Panc1 (cell line): ENCODE measurements at regions not wholly inside any gene's neighbourhood (a gene's known extent, or its start where the extent isn't known, plus 50 kb on each side); places are given as distances from the start of the nearest gene placed in this dataset.

Experiments used
- ATAC-seq: fragments of 200-7000 bp; cut with Tn5 transposase; 2 replicates; pipeline ENCODE4 v1.9.1; 2020; ENCODE audit warnings: mild to moderate bottlenecking, moderate library complexity
- BruUV-seq: library from RNA; stranded (reverse); fragments of 400-500 nt; replicated peaks from 2 replicates; lab custom pipeline; 2021; lab: Mats Ljungman, UMichigan
- CTCF ChIA-PET: fragments of 300-600 bp; sonication (Branson Sonifier 250); formaldehyde crosslinking; loops from one replicate; lab custom pipeline; 2022; ENCODE audit warnings: antibody characterized with exemption; lab: Charles Lee
- POLR2A ChIA-PET: fragments of 300-600 bp; sonication (Branson Sonifier 250); formaldehyde crosslinking; loops from one replicate; lab custom pipeline; 2022; ENCODE audit warnings: antibody characterized with exemption; lab: Charles Lee
- DNase-seq: peaks from one replicate; pipeline ENCODE4 v3.0.0-alpha.2; 2010; ENCODE audit warnings: low read depth, low spot score
- H3K27ac ChIP-seq: 2 replicates; pipeline ENCODE4 v1.5.1; 2011; ENCODE audit warnings: mild to moderate bottlenecking, low read length, inconsistent platforms
- H3K27me3 ChIP-seq: fragments of 200-500 bp; sonication (Bioruptor generic); 2 replicates; pipeline ENCODE4 v1.6.0; 2014; ENCODE audit warnings: low read length, inconsistent platforms; ENCODE audit not compliant: control insufficient read depth, insufficient read depth
- H3K36me3 ChIP-seq: fragments of 200-500 bp; sonication (Bioruptor generic); 2 replicates; pipeline ENCODE4 v1.5.1; 2014; ENCODE audit warnings: inconsistent platforms, mild to moderate bottlenecking, low read length, moderate library complexity; ENCODE audit not compliant: control insufficient read depth, insufficient read depth
- H3K4me1 ChIP-seq: 2 replicates; pipeline ENCODE4 v1.5.1; 2011; ENCODE audit warnings: inconsistent platforms, mild to moderate bottlenecking, low read length, moderate library complexity; ENCODE audit not compliant: control insufficient read depth, insufficient read depth
- H3K4me3 ChIP-seq, 2 experiments: 2 replicates each; pipeline ENCODE4 v1.5.1; 2011 to 2012; ENCODE audit warnings: low read depth in 2 of 2, low read length in 2 of 2, mild to moderate bottlenecking in 2 of 2, inconsistent platforms in 1 of 2, moderate library complexity in 1 of 2
- H3K9me3 ChIP-seq: fragments of 200-500 bp; sonication (Bioruptor generic); 2 replicates; pipeline ENCODE4 v1.5.1; 2014; ENCODE audit warnings: low read depth, mild to moderate bottlenecking, inconsistent platforms, low read length, moderate library complexity; ENCODE audit not compliant: control insufficient read depth, insufficient read depth
- CTCF ChIP-seq: fragments of 450-650 bp; IDR thresholded peaks from 2 replicates; pipeline ENCODE4 v1.5.1; 2017; ENCODE audit warnings: mild to moderate bottlenecking
- POLR2AphosphoS5 ChIP-seq: IDR thresholded peaks from 2 replicates; pipeline ENCODE4 v1.6.1; 2012; ENCODE audit warnings: mild to moderate bottlenecking, low read depth, low read length, moderate library complexity
- SIN3A ChIP-seq: IDR thresholded peaks from 2 replicates; pipeline ENCODE4 v1.6.1; 2012; ENCODE audit warnings: low read depth, mild to moderate bottlenecking, low read length, moderate library complexity, borderline replicate concordance; ENCODE audit not compliant: insufficient read depth
- TCF7L2 ChIP-seq: IDR thresholded peaks from 2 replicates; pipeline ENCODE4 v1.6.1; 2011; ENCODE audit warnings: mild to moderate bottlenecking, low read depth, low read length, inconsistent platforms
- in situ Hi-C: cut with HindIII; loops from 2 replicates; pipeline ENCODE4 v1.10.0; 2016; ENCODE audit warnings: low sequenced_read_pairs, low pct_unique_long_range_greater_than_20kb
- intact Hi-C: fragments of 100-400 bp; cut with micrococcal nuclease; formaldehyde crosslinking; loops from one replicate; pipeline ENCODE4 v1.10.0; 2022; ENCODE audit not compliant: unreplicated experiment
- TF ChIP-seq, protein P1 (sequence below), 2 experiments: IDR thresholded peaks; 2 replicates each; pipeline ENCODE4 v1.6.1; 2011 to 2012; ENCODE audit warnings: low read depth in 2 of 2, control low read depth in 1 of 2, low read length in 1 of 2, mild to moderate bottlenecking in 1 of 2, moderate library complexity in 1 of 2; ENCODE audit not compliant: insufficient read depth in 1 of 2

- POLR2A ChIA-PET, result no interaction called here
- Histone ChIP-seq H3K4me3 (no peak overlapping the region), H3K27me3 (peaks cover 17% of the 10 kb centered on the region), H3K9me3 (no peaks in the 10 kb centered on the region), H3K4me1 (no peaks in the 10 kb centered on the region), H3K36me3 (no peaks in the 10 kb centered on the region), H3K27ac (no peak overlapping the region)
- no peak for TF ChIP-seq TCF7L2
- no peak for TF ChIP-seq POLR2AphosphoS5
- TF ChIP-seq CTCF, result no peak
- TF ChIP-seq, protein P1, sequence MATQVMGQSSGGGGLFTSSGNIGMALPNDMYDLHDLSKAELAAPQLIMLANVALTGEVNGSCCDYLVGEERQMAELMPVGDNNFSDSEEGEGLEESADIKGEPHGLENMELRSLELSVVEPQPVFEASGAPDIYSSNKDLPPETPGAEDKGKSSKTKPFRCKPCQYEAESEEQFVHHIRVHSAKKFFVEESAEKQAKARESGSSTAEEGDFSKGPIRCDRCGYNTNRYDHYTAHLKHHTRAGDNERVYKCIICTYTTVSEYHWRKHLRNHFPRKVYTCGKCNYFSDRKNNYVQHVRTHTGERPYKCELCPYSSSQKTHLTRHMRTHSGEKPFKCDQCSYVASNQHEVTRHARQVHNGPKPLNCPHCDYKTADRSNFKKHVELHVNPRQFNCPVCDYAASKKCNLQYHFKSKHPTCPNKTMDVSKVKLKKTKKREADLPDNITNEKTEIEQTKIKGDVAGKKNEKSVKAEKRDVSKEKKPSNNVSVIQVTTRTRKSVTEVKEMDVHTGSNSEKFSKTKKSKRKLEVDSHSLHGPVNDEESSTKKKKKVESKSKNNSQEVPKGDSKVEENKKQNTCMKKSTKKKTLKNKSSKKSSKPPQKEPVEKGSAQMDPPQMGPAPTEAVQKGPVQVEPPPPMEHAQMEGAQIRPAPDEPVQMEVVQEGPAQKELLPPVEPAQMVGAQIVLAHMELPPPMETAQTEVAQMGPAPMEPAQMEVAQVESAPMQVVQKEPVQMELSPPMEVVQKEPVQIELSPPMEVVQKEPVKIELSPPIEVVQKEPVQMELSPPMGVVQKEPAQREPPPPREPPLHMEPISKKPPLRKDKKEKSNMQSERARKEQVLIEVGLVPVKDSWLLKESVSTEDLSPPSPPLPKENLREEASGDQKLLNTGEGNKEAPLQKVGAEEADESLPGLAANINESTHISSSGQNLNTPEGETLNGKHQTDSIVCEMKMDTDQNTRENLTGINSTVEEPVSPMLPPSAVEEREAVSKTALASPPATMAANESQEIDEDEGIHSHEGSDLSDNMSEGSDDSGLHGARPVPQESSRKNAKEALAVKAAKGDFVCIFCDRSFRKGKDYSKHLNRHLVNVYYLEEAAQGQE (IDR thresholded peaks at IDR 0.05; ENCODE audit: insufficient read depth in 1 of 2, low read depth in 2 of 2, low read length in 1 of 2), result no peak
- no peak for TF ChIP-seq SIN3A
- intact Hi-C loops, result no loop called here
- no TSS peak for BruUV-seq
- in situ Hi-C loops, result no loop called here
- CTCF ChIA-PET, result no interaction called here
- DNase-seq (no peak), ATAC-seq (no peak)
Measured at GRCh38 chr6:159357211-159357915, 188.2 kb downstream of the FNDC1 start.

DNA sequence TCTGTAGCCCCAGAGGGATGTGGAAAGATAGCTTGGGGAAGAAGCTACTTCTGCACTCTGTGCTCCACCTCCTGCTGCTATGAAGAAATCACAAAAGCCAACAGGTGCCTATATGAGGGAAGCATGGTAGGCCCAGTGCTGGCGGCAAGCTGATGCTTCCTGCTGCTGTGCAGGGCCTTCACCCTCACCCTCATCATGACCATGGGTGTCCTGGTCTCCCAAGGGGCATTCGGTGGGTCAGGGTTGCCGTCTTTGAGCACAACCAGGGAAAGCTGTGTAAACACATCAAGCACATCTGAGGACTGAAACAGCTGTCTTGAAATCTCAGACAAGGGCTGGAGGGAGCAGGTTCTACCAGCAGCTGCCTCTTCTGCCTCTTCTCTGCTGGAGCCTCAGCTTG lies 184.0 kb downstream of the FNDC1 start:
- no peak overlapping the region for H3K4me3 ChIP-seq
- no peaks in the 10 kb centered on the region for H3K36me3 ChIP-seq
- H3K27me3 ChIP-seq, result peaks cover 15% of the 10 kb centered on the region; the same call in 1 of the 2 replicates
- ATAC-seq, result no peak
- DNase-seq, result no peak
- TF ChIP-seq, protein P1 (IDR thresholded peaks at IDR 0.05; ENCODE audit: insufficient read depth in 1 of 2, low read depth in 2 of 2, low read length in 1 of 2), result no peak
- TF ChIP-seq TCF7L2 (no peak), POLR2AphosphoS5 (no peak), SIN3A (no peak), CTCF (no peak)
- ChIA-PET CTCF (no interaction called here), POLR2A (no interaction called here)
- no peaks in the 10 kb centered on the region for H3K4me1 ChIP-seq
- intact Hi-C loops (no loop called here), in situ Hi-C loops (no loop called here)
- no peaks in the 10 kb centered on the region for H3K9me3 ChIP-seq
- no peak overlapping the region for H3K27ac ChIP-seq
- no TSS peak for BruUV-seq
